Lung (tissue), 11 donors: ENCODE measurements at regions not wholly inside any gene's neighbourhood (a gene's known extent, or its start where the extent isn't known, plus 50 kb on each side); places are given as distances from the start of the nearest gene placed in this dataset.

ENCODE experiments used
- ATAC-seq: fragments of 200-7000 bp; cut with Tn5 transposase; one replicate; pipeline ENCODE4 v1.9.1; 2020; ENCODE audit warnings: moderate number of reproducible peaks; ENCODE audit not compliant: insufficient read depth, low FRiP score
- DNase-seq, 3 donors: peaks; one replicate each; pipeline ENCODE4 v3.0.0-alpha.2; 2013 to 2017
- H3K27ac ChIP-seq, 2 donors: one replicate each; pipeline ENCODE4 v1.5.1; 2013; ENCODE audit warnings: mild to moderate bottlenecking in 2 of 2, moderate library complexity in 2 of 2, control low read depth in 1 of 2, inconsistent platforms in 1 of 2, low read depth in 1 of 2, low read length in 1 of 2
- H3K27me3 ChIP-seq, 3 donors: one replicate each; pipeline ENCODE4 v1.5.1; 2013; ENCODE audit warnings: low read length in 2 of 3; ENCODE audit not compliant: control insufficient read depth in 3 of 3, insufficient read depth in 3 of 3
- H3K36me3 ChIP-seq, 4 donors: one replicate each; pipeline ENCODE4 v1.5.1; 2013; ENCODE audit warnings: low read length in 4 of 4, mild to moderate bottlenecking in 1 of 4, moderate library complexity in 1 of 4; ENCODE audit not compliant: control insufficient read depth in 4 of 4, insufficient read depth in 4 of 4
- H3K4me1 ChIP-seq, 5 donors: one replicate each; pipeline ENCODE4 v1.5.1; 2013; ENCODE audit warnings: low read length in 5 of 5, mild to moderate bottlenecking in 2 of 5, moderate library complexity in 1 of 5; ENCODE audit not compliant: control insufficient read depth in 5 of 5, insufficient read depth in 5 of 5
- H3K4me3 ChIP-seq: one replicate; pipeline ENCODE4 v1.5.1; 2013; ENCODE audit warnings: mild to moderate bottlenecking, control low read depth, moderate library complexity
- H3K9ac ChIP-seq, 2 donors: one replicate each; pipeline ENCODE4 v1.5.1; 2013; ENCODE audit warnings: low read length in 2 of 2, control low read depth in 1 of 2; ENCODE audit not compliant: insufficient read depth in 1 of 2
- H3K9me3 ChIP-seq, 4 donors: one replicate each; pipeline ENCODE4 v1.5.1; 2013; ENCODE audit warnings: low read length in 3 of 4, mild to moderate bottlenecking in 1 of 4, moderate library complexity in 1 of 4; ENCODE audit not compliant: control insufficient read depth in 4 of 4, insufficient read depth in 3 of 4
- WGBS, 2 donors: extraction: QIAGEN DNeasy Blood & Tissue Kit; methylation state at CpG; one replicate each; pipeline ENCODE4 v1.1.7; 2013; 5-methylcytosine and 5-hydroxymethylcytosine counted together
- TF ChIP-seq, protein P1 (sequence below): IDR thresholded peaks from 2 replicates; pipeline ENCODE4 v1.5.1; 2012; ENCODE audit warnings: mild to moderate bottlenecking; ENCODE audit errors: control extremely low read depth, extremely low read depth
- donor health status: control.
- donor health status: control.
- donor health status: Bipolar disorder and iron deficiency.
- donor health status: healthy.
- donor health status: DM: yes; HTN: yes; CAD: no.

DNA sequence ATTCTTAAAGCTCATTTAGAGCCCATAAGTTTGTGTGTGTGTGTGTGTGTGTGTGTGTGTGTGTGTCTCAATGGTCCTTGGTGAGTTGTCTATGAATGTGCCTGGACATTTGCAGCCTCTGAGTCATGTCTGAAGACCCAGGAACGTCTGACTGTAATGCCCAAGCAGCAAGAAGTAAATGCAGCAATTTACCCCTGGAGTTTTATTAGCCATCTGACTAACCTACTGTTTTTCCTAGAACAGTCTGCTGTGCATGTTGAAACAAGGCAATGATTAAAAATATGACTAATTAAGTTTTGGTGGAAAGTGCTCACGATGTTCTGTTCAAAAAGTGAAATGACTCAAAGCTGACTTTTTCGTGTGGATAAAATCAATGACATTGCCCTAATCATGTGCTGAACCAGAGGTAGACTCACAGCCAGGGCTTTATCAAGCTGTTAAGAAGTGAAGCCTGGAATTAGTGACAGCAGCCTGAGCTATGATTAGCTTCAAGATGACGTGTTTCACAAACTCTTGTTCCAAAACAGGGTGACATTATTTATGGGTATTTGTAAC lies 201.6 kb downstream of the CPE start:
- ATAC-seq: no peak
- Histone ChIP-seq H3K27me3 (no peaks in the 10 kb centered on the region), H3K9ac (no peak overlapping the region), H3K27ac (peak overlapping the region in 1 of 2 donors; percentile 90), H3K4me3 (no peak overlapping the region), H3K4me1 (no peaks in the 10 kb centered on the region), H3K9me3 (no peaks in the 10 kb centered on the region), H3K36me3 (no peaks in the 10 kb centered on the region)
- DNase-seq: no peak
- TF ChIP-seq, protein P1, sequence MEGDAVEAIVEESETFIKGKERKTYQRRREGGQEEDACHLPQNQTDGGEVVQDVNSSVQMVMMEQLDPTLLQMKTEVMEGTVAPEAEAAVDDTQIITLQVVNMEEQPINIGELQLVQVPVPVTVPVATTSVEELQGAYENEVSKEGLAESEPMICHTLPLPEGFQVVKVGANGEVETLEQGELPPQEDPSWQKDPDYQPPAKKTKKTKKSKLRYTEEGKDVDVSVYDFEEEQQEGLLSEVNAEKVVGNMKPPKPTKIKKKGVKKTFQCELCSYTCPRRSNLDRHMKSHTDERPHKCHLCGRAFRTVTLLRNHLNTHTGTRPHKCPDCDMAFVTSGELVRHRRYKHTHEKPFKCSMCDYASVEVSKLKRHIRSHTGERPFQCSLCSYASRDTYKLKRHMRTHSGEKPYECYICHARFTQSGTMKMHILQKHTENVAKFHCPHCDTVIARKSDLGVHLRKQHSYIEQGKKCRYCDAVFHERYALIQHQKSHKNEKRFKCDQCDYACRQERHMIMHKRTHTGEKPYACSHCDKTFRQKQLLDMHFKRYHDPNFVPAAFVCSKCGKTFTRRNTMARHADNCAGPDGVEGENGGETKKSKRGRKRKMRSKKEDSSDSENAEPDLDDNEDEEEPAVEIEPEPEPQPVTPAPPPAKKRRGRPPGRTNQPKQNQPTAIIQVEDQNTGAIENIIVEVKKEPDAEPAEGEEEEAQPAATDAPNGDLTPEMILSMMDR: no peak
- WGBS, 2 donors: 55 to 77% methylated on average over 4 of the region's 4 CpGs

DNA sequence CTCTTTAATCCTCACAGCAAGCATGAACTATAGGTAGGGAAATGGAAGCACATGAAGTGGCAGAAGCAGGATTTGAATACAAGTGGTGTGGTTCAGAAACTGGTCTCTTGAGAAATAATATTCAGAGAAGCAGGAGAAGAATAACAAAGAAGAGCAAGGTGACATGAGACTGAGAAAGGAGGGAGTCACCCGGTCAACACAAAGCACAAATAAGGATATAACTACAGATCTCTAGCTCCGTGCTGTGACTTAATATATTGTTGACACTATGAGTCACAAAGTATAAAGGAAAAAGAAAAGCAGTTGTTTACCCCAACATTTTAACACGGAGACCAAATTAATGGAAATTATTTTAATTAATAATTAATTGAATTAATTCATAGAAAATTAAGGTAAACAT lies 204.5 kb downstream of the CPE start:
- DNase-seq: no peak
- TF ChIP-seq, protein P1: no peak
- no peak overlapping the region for H3K4me3 ChIP-seq
- peaks cover 0 to 6% (median 0%) of the 10 kb centered on the region in 4 donors for H3K9me3 ChIP-seq
- ATAC-seq: no peak
- H3K27me3 ChIP-seq: no peaks in the 10 kb centered on the region
- 89% methylated on average over 3 of the region's 3 CpGs for WGBS, 2 donors
- H3K9ac ChIP-seq: no peak overlapping the region
- H3K36me3 ChIP-seq: no peaks in the 10 kb centered on the region
- H3K4me1 ChIP-seq: no peaks in the 10 kb centered on the region
- H3K27ac ChIP-seq: no peak overlapping the region

DNA sequence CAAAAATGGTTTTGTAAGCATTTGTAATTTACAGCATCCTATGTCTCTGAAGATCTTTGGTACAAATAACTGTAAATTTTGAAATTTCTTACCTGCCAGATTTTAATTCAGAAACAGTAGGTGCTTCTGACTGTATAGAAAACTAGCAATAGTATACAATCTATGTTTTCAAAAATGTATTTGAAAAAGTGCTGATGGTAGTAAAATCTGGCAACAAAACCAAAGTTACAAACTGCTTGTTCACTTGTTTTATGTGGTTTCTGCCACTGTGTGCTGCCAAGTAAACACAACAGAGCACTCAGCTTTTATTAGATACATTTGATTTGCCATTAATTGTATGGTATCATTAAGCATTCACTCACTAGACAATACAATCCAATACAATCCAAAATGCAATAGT lies 206.1 kb downstream of the CPE start:
- TF ChIP-seq, protein P1: no peak
- no peak for ATAC-seq

More for the DNA sequence above, 206.1 kb downstream of the CPE start:
- Histone ChIP-seq H3K9ac (no peak overlapping the region), H3K36me3 (no peaks in the 10 kb centered on the region), H3K9me3 (peaks cover 0 to 6% (median 0%) of the 10 kb centered on the region in 4 donors), H3K4me1 (no peaks in the 10 kb centered on the region), H3K27me3 (no peaks in the 10 kb centered on the region), H3K4me3 (no peak overlapping the region), H3K27ac (no peak overlapping the region)
- DNase-seq: no peak
